ENCODE measurements at regions not wholly inside any gene's neighbourhood (a gene's known extent, or its start where the extent isn't known, plus 50 kb on each side); places are given as distances from the start of the nearest gene placed in this dataset.
A peak's percentile ranks its signal among the peaks of the same experiment; 100 is the strongest.

GRCh38 chr1:84759756-84760155, 69.5 kb upstream of the SSX2IP start:
- Histone ChIP-seq H3K4me3 (ENCODE audit: low read depth, low read length) (no peak overlapping the region), H3K27me3 (ENCODE audit: control insufficient read depth, insufficient read depth, low read length) (no peaks in the 10 kb centered on the region), H3K36me3 (ENCODE audit: control insufficient read depth, insufficient read depth, low read length) (no peaks in the 10 kb centered on the region)
- DNase-seq (ENCODE audit: low read depth) (no peak), FAIRE-seq (no peak)
- no peak for TF ChIP-seq CTCF (IDR thresholded peaks at IDR 0.05; ENCODE audit: insufficient read depth, low read length, severe bottlenecking)

- Histone ChIP-seq H3K36me3 (ENCODE audit: control insufficient read depth, insufficient read depth, low read length) (no peaks in the 10 kb centered on the region), H3K27me3 (ENCODE audit: control insufficient read depth, insufficient read depth, low read length) (no peaks in the 10 kb centered on the region), H3K4me3 (ENCODE audit: low read depth, low read length) (no peak overlapping the region)
- FAIRE-seq (no peak), DNase-seq (ENCODE audit: low read depth) (no peak)
- TF ChIP-seq CTCF (IDR thresholded peaks at IDR 0.05; ENCODE audit: insufficient read depth, low read length, severe bottlenecking), result no peak
These were observed 68.8 kb upstream of the SSX2IP start for GRCh38 chr1:84758968-84759491.

GRCh38 chr1:84758476-84758875, 68.2 kb upstream of the SSX2IP start:
- FAIRE-seq (peak; percentile 28), DNase-seq (ENCODE audit: low read depth) (no peak)
- Histone ChIP-seq H3K4me3 (ENCODE audit: low read depth, low read length) (no peak overlapping the region), H3K27me3 (ENCODE audit: control insufficient read depth, insufficient read depth, low read length) (no peaks in the 10 kb centered on the region), H3K36me3 (ENCODE audit: control insufficient read depth, insufficient read depth, low read length) (no peaks in the 10 kb centered on the region)
- TF ChIP-seq CTCF (IDR thresholded peaks at IDR 0.05; ENCODE audit: insufficient read depth, low read length, severe bottlenecking), result no peak

GRCh38 chr1:84757301-84757700, 67.0 kb upstream of the SSX2IP start:
- Histone ChIP-seq H3K4me3 (ENCODE audit: low read depth, low read length) (no peak overlapping the region), H3K36me3 (ENCODE audit: control insufficient read depth, insufficient read depth, low read length) (no peaks in the 10 kb centered on the region), H3K27me3 (ENCODE audit: control insufficient read depth, insufficient read depth, low read length) (no peaks in the 10 kb centered on the region)
- FAIRE-seq (no peak), DNase-seq (ENCODE audit: low read depth) (no peak)
- TF ChIP-seq CTCF (IDR thresholded peaks at IDR 0.05; ENCODE audit: insufficient read depth, low read length, severe bottlenecking), result no peak

- no peak for TF ChIP-seq CTCF (IDR thresholded peaks at IDR 0.05; ENCODE audit: insufficient read depth, low read length, severe bottlenecking)
- DNase-seq (ENCODE audit: low read depth) (no peak), FAIRE-seq (no peak)
- Histone ChIP-seq H3K36me3 (ENCODE audit: control insufficient read depth, insufficient read depth, low read length) (no peaks in the 10 kb centered on the region), H3K27me3 (ENCODE audit: control insufficient read depth, insufficient read depth, low read length) (no peaks in the 10 kb centered on the region), H3K4me3 (ENCODE audit: low read depth, low read length) (no peak overlapping the region)
These were observed 66.3 kb upstream of the SSX2IP start for GRCh38 chr1:84756455-84757082.

- Histone ChIP-seq H3K27me3 (ENCODE audit: control insufficient read depth, insufficient read depth, low read length) (no peaks in the 10 kb centered on the region), H3K4me3 (ENCODE audit: low read depth, low read length) (no peak overlapping the region), H3K36me3 (ENCODE audit: control insufficient read depth, insufficient read depth, low read length) (no peaks in the 10 kb centered on the region)
- no peak for TF ChIP-seq CTCF (IDR thresholded peaks at IDR 0.05; ENCODE audit: insufficient read depth, low read length, severe bottlenecking)
- FAIRE-seq (no peak), DNase-seq (ENCODE audit: low read depth) (no peak)
These were observed 65.7 kb upstream of the SSX2IP start for GRCh38 chr1:84756001-84756400.
